Effector CD4-positive, alpha-beta T cell (primary cell): ENCODE measurements at regions not wholly inside any gene's neighbourhood (a gene's known extent, or its start where the extent isn't known, plus 50 kb on each side); places are given as distances from the start of the nearest gene placed in this dataset.

Experiments
- DNase-seq: peaks from one replicate; pipeline ENCODE4 v3.0.0-alpha.2; 2020

DNA sequence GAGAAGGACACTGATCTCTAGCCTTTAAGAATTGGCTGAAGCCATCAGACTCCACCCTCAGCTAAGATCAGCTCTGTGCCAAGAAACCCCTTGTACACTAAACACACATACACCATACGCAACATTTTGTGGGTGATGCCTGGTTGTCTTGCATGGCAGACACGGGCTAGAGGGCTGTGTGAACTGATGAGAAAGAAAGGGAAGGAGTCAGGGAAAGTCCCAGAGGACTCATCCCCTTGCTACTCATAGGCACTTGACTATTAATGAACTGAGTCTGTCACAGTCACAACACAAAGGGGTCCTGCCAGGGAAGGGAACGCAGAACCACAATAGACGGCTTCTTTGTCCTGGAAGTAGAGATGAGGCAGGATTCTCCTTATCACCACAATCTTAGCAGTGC is 80.8 kb downstream of the EMP1 start:
- DNase-seq, result no peak

DNA sequence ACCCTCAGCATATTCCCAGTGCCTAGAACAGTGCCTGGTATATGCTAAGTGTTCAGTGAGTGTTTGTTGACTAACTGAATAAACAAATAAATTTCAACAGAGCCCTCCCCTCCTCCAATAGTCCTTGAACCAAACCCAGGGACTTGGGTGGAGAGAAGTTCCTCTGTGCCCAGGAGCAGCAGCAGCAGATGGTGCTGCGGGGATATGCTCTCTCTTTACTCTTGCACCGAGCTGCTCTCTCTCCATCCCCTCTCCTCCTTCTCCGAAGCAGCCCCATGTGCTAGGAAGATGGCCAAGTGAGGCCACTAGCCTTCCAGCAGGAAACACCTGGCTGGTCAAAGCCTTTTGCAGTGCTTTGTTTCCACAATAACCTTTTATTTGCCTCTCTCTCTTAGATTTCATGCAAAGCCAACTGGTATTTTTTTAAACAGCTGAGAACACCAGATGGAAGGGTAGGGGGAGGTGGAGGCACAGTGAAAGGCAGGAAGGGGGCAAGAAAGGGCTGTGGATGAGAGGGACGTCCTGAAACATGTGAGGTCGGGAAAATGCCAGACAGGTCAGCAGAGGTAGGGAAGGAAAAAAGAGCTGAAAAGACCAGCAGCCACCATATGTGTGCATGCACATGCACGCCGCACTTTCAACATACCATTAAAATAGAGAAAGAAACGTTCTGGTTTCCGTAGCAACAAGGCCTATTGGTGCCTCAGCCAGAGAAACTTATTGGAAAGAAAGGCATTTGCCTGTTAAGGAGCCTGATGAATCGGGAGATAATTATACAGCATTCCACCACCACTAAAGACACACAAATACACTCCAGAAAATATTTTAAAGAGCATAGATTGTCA is 78.9 kb downstream of the EMP1 start:
- DNase-seq, result no peak

DNA sequence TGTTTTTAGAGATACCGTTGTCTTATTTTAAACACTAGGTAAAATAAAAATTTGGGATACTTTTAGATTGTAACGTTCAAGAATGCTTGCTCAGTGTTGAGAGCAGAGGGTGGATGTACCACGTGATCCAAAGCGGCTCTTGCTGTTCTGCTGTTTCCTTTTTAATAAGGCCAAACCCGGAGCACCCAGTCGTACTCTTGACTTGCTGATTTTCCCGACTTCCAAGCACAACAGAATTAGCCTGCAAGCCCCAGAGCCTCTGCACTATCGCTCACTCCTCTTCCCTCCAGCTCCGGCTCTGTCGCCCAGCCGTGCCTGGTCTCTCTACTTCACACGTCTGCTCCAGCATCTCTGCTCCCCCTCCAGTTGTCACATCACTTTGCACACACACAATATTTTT is 77.3 kb downstream of the EMP1 start:
- DNase-seq, result no peak

DNA sequence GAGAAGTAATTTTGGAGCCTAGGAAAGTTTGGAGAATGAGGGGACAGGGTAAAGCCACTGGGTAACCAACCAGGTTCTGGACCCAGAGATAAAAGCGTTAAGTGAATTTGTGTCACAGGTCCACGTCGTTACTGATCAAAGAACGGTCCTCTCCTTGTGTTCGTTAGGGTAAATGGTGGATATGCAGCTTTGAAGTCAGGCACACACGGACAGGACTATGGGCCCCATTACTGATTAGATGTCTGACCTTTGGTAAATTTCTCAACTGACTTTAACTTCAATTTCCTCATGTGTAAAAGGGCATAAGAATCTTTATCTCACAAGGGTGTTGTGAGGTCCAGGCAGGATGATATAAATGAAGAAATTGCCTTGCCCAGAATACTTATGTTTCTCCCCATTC is 76.6 kb downstream of the EMP1 start:
- no peak for DNase-seq

DNA sequence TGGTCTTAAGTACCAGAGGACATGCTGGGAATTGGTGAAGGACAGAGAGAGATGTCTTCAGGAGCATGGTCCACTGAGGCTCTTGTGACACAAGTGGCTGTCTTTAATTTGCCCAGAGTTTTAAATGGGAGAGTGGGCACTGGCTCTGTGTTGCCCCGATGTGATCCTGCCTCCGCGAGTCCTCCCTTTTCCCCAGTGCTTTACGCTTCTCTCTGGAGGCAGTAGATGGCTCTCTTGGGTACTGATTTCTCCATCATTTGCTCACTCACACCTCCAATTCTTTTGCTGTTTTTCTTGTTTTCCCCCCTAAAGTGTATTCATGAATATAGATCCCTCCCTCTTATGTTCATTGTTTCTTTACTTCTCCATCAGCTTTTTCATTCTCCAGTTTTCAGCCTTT is 74.3 kb downstream of the EMP1 start:
- DNase-seq, result no peak
